ENCODE measurements at regions not wholly inside any gene's neighbourhood (a gene's known extent, or its start where the extent isn't known, plus 50 kb on each side); places are given as distances from the start of the nearest gene placed in this dataset.

- no peak for DNase-seq (ENCODE audit: low spot score in 2 of 2)
- TF ChIP-seq CTCF (IDR thresholded peaks at IDR 0.05) = no peak
- Histone ChIP-seq H3K27ac (no peak overlapping the region), H3K36me3 (no peaks in the 10 kb centered on the region), H3K4me1 (no peaks in the 10 kb centered on the region), H3K4me3 (no peak overlapping the region), H3K27me3 (no peaks in the 10 kb centered on the region), H3K9me3 (no peaks in the 10 kb centered on the region)
- intact Hi-C loops (cut with DNase I) = no loop called here
Observed at GRCh38 chr16:8310816-8311215, 279.5 kb downstream of the TMEM114 start.

GRCh38 chr16:8310323-8310722 lies 280.0 kb downstream of the TMEM114 start:
- Histone ChIP-seq H3K9me3 (no peaks in the 10 kb centered on the region), H3K36me3 (no peaks in the 10 kb centered on the region), H3K4me3 (no peak overlapping the region), H3K4me1 (no peaks in the 10 kb centered on the region), H3K27me3 (no peaks in the 10 kb centered on the region), H3K27ac (no peak overlapping the region)
- no peak for TF ChIP-seq CTCF (IDR thresholded peaks at IDR 0.05)
- intact Hi-C loops (cut with DNase I) = no loop called here
- DNase-seq (ENCODE audit: low spot score in 2 of 2) = no peak

- Histone ChIP-seq H3K4me1 (no peaks in the 10 kb centered on the region), H3K27ac (no peak overlapping the region), H3K27me3 (no peaks in the 10 kb centered on the region), H3K4me3 (no peak overlapping the region), H3K9me3 (no peaks in the 10 kb centered on the region), H3K36me3 (no peaks in the 10 kb centered on the region)
- intact Hi-C loops (cut with DNase I) = no loop called here
- DNase-seq (ENCODE audit: low spot score in 2 of 2) = no peak
- TF ChIP-seq CTCF (IDR thresholded peaks at IDR 0.05) = no peak
Observed at GRCh38 chr16:8305201-8305600, 285.1 kb downstream of the TMEM114 start.

GRCh38 chr16:8299635-8300034 lies 290.7 kb downstream of the TMEM114 start:
- TF ChIP-seq CTCF (IDR thresholded peaks at IDR 0.05) = no peak
- intact Hi-C loops (cut with DNase I) = no loop called here
- no peak for DNase-seq (ENCODE audit: low spot score in 2 of 2)
- Histone ChIP-seq H3K27me3 (no peaks in the 10 kb centered on the region), H3K4me3 (no peak overlapping the region), H3K36me3 (no peaks in the 10 kb centered on the region), H3K9me3 (no peaks in the 10 kb centered on the region), H3K27ac (no peak overlapping the region), H3K4me1 (no peaks in the 10 kb centered on the region)

- Histone ChIP-seq H3K4me3 (no peak overlapping the region), H3K4me1 (no peaks in the 10 kb centered on the region), H3K36me3 (no peaks in the 10 kb centered on the region), H3K9me3 (no peaks in the 10 kb centered on the region), H3K27me3 (no peaks in the 10 kb centered on the region), H3K27ac (no peak overlapping the region)
- no peak for DNase-seq (ENCODE audit: low spot score in 2 of 2)
- intact Hi-C loops (cut with DNase I) = no loop called here
- TF ChIP-seq CTCF (IDR thresholded peaks at IDR 0.05) = no peak
Observed at GRCh38 chr16:8295513-8296237, 294.6 kb downstream of the TMEM114 start.

- intact Hi-C loops (cut with DNase I) = no loop called here
- no peak overlapping the region for H3K27ac ChIP-seq
- no peaks in the 10 kb centered on the region for H3K9me3 ChIP-seq
Observed at GRCh38 chr16:8293413-8293812, 296.9 kb downstream of the TMEM114 start.

More at GRCh38 chr16:8293413-8293812, 296.9 kb downstream of the TMEM114 start:
- Histone ChIP-seq H3K4me3 (no peak overlapping the region), H3K27me3 (no peaks in the 10 kb centered on the region), H3K4me1 (no peaks in the 10 kb centered on the region), H3K36me3 (no peaks in the 10 kb centered on the region)
- no peak for TF ChIP-seq CTCF (IDR thresholded peaks at IDR 0.05)
- DNase-seq (ENCODE audit: low spot score in 2 of 2) = no peak
